ENCODE measurements at regions not wholly inside any gene's neighbourhood (a gene's known extent, or its start where the extent isn't known, plus 50 kb on each side); places are given as distances from the start of the nearest gene placed in this dataset.
A peak's percentile ranks its signal among the peaks of the same experiment; 100 is the strongest.

- Histone ChIP-seq H2AFZ (ENCODE audit: low read depth, low read length, poor library complexity, severe bottlenecking) (peak overlapping the region; percentile 98), H3K27ac (ENCODE audit: low read depth, low read length) (peak overlapping the region; percentile 41), H3K9me2 (ENCODE audit: insufficient read depth) (no peaks in the 10 kb centered on the region), H3K4me3 (replicated peaks in 1 of 2; ENCODE audit: low read depth in 1 of 2, low read length in 2 of 2) (peak overlapping the region; percentile 25 to 53), H3K4me2 (ENCODE audit: low read length) (peak overlapping the region; percentile 93), H3K9ac (ENCODE audit: low read length) (peak overlapping the region; percentile 44), H3K36me3 (ENCODE audit: control insufficient read depth in 1 of 2, insufficient read depth in 2 of 2, low read length in 2 of 2) (no peaks in the 10 kb centered on the region), H4K20me1 (ENCODE audit: insufficient read depth) (no peaks in the 10 kb centered on the region), H3K9me3 (ENCODE audit: control insufficient read depth in 1 of 2, insufficient read depth in 1 of 2, low read depth in 1 of 2, low read length in 2 of 2) (no peaks in the 10 kb centered on the region), H3K27me3 (ENCODE audit: insufficient read depth, low read length) (no peaks in the 10 kb centered on the region), H3K4me1 (ENCODE audit: control insufficient read depth in 1 of 2, insufficient read depth in 2 of 2, low read length in 2 of 2) (peaks cover 24 to 35% of the 10 kb centered on the region in 2 experiments), H3K79me2 (ENCODE audit: insufficient read depth, low read length) (no peaks in the 10 kb centered on the region)
- RAD21 ChIA-PET (ENCODE audit: low non-redundant PET in 1 of 2, low total read pairs in 2 of 2, uncharacterized antibody in 2 of 2, unreplicated experiment in 2 of 2): interaction anchor here (0.6 to 0.7 kb wide), 3 partner anchors 32 to 963 kb away, joined by 3 to 5 read pairs (median 4); no protein-coding TSS in a partner anchor
- TF ChIP-seq FOSL1 (IDR thresholded peaks at IDR 0.05; ENCODE audit: low read depth) (peak; percentile 84), JUND (IDR thresholded peaks at IDR 0.05) (peak; percentile 84), RAD21 (IDR thresholded peaks at IDR 0.05; ENCODE audit: low read depth) (peak; percentile 22; the same call in 1 of the 2 replicates), TCF7L2 (IDR thresholded peaks at IDR 0.05; ENCODE audit: borderline replicate concordance, extremely low read depth, insufficient read depth, insufficient read length) (no peak), CBX3 (IDR thresholded peaks at IDR 0.05; ENCODE audit: low read depth) (peak; percentile 90), CEBPB (IDR thresholded peaks at IDR 0.05; ENCODE audit: low read depth) (peak; percentile 56; the same call in 1 of the 2 replicates), SIN3A (IDR thresholded peaks at IDR 0.05; ENCODE audit: low read depth) (peak; percentile 45; the same call in 1 of the 2 replicates), ZBTB33 (IDR thresholded peaks at IDR 0.05; ENCODE audit: extremely low read depth, insufficient replicate concordance, low read length) (no peak), EGR1 (IDR thresholded peaks at IDR 0.05; ENCODE audit: low read depth) (peak; percentile 99), SP1 (IDR thresholded peaks at IDR 0.05; ENCODE audit: low read depth) (peak; percentile 69), POLR2AphosphoS5 (IDR thresholded peaks at IDR 0.05; ENCODE audit: low read depth, low read length) (0 out of 2 replicates have a peak, but pooled peaks have one; percentile 31), MAX (IDR thresholded peaks at IDR 0.05) (peak; percentile 72), CTCF (IDR thresholded peaks at IDR 0.05 in 2 of 3, conservative IDR thresholded peaks at IDR 0.05 in 1 of 3; ENCODE audit: borderline replicate concordance in 1 of 3, insufficient read depth in 1 of 3, low read depth in 2 of 3, low read length in 2 of 3) (no peak)
- peak; percentile 86 for ATAC-seq
- CTCF ChIA-PET: interaction anchor here (0.7 kb wide), 1 partner anchor 154 kb away, joined by 3 read pairs; no protein-coding TSS in a partner anchor
- DNase-seq (ENCODE audit: low read depth, low spot score): peak; percentile 94
- intact Hi-C loops (cut with micrococcal nuclease): loop anchor here (1.0 kb wide), 1 partner anchor 85 kb away; the partner anchor contains the start of gene ATL2
- POLR2A ChIA-PET: interaction anchor here (1.8 kb wide), 1 partner anchor 85 kb away, joined by 5 read pairs; the partner anchor contains the start of gene ATL2
- no TSS peak for BruUV-seq (replicated peaks)
These were observed 85.1 kb upstream of the ATL2 start for GRCh38 chr2:38462121-38462661.
